NCI-H1092 treated with DMSO at 0.1 percent for 48 hours (cell line): ENCODE measurements at regions not wholly inside any gene's neighbourhood (a gene's known extent, or its start where the extent isn't known, plus 50 kb on each side); places are given as distances from the start of the nearest gene placed in this dataset.
"Not testable (repeated sequence)": the region's sequence is repeated elsewhere in the genome, so short reads cannot be mapped to it uniquely, and the experiment has no call there.

Experiments used
- DNase-seq: peaks from one replicate; lab custom pipeline; 2025; lab: John Stamatoyannopoulos, UW

DNA sequence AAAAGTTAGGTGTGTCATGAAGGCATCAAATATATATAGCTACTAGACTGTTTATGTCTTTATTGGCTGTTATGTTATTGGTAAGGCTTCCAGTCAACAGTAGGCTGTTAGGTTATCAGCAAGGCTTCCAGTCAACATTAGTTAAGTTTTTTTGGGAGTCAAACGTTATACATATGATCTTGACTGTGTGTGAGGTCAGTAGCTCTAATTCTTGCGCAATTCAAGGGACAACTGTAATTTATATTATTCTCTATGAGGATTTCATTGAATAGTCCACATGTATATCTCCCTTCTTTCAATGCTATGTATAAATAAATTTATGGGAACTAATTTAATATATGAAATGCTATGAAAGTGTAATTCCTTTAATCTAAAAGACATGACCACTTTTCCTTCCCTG is 757.5 kb upstream of the TMEFF2 start:
- DNase-seq, result no peak

DNA sequence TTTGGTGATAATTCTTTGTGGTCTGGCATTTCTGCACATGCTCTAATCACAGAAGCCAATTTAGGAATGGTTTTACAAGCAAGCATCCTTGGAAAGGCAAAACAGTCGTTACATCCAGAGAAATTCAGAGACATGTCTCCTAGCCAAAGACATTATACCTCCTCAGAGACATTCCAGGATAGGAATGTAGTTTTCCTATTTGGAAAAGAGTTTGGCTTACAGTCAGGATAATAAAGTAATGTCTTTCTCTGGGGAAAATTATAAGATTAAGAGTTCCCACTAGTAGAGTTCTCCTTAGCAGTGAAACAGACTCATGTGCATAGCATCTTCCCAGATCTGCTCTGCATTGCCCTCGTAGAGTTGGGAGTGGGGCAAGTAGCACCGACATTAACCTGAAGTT is 753.6 kb upstream of the TMEFF2 start:
- no peak for DNase-seq

DNA sequence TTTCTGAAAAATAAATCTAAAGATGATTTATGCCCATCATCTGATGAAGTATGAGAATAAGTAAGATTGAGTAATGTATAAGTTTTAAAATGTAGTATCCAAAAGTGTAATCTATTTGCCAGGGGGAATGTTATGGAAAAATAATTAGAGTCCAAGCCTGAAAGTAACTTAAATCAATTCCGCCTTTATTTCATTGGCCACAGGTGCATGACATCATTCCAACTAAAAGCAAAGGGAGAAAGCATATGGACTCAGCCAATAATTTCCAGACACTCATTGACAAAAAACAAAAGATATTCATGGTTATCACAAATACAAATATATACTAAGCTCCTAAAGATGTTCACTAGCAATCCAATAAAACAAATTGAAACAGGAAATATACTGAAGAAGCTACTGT is 752.6 kb upstream of the TMEFF2 start:
- no peak for DNase-seq

DNA sequence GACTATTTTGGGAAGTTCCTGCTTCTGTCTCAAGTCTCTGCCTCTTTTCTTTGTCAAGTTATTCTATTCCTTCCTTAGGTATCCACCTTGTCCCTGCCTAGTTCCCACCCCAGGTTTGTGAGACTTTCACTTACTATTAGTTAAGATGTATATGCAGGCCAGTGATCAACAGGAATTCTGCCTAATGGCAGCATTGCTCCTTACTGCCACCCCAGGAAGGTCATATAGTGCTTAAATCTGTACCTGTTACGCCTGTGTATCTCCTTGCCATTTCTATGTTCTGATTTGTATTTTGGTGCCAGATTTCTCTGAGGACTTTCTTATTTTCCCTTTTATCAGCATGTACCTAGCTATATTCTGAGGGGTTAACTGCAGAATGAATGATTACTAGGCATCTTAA is 746.0 kb upstream of the TMEFF2 start:
- DNase-seq, result no peak

DNA sequence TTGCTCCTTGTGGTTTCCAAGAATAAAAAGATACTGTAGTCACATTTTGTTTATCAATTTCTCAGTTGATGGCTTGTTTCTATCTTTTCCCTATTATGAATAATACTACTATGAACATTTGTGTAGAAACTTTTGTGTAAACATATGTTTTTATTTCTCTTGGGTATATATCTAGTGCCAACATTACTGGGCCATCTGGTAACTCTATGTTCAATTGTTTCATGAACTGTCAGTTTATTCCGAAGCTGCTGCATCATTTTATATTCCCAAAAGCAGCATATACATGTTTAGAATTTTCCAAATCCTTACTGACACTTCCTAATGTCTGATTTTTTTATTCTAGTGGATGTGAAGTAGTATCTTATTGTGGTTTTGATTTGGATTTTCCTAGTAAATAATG is 737.6 kb upstream of the TMEFF2 start:
- no peak for DNase-seq

DNA sequence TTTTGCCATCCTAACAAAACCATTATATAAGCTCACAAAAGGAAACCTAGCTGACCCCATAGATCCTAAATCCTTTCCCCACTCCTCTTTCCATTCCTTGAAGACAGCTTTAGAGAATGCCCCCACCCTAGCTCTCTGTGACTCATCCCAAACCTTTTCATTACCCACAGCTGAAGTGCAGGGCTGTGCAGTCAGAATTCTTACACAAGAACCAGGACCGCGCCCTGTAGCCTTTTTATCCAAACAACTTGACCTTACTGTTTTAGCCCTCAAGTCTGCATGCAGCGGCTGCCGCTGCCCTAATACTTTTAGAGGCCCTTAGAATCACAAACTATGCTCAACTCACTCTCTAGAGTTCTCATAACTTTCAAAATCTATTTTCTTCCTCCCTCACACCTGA is 726.9 kb upstream of the TMEFF2 start:
- not testable (repeated sequence) for DNase-seq

DNA sequence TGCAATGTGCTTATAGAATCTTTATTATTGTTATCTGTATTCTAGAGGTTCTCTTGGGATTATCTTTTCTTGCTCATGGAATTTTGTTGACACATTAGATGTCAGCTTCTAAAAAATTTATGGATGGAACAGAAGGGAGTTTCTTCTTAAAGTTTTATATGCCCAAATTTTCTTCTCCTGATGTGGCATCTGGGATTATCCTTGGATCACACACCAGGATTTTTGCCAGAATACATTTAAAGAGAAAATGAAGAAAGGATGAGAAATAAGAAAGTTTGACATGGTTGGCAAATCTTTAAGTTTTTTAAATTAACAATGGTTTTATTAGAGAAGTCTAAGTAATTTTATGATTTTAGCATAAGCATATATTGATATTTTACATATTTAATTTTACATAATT is 706.7 kb upstream of the TMEFF2 start:
- no peak for DNase-seq

DNA sequence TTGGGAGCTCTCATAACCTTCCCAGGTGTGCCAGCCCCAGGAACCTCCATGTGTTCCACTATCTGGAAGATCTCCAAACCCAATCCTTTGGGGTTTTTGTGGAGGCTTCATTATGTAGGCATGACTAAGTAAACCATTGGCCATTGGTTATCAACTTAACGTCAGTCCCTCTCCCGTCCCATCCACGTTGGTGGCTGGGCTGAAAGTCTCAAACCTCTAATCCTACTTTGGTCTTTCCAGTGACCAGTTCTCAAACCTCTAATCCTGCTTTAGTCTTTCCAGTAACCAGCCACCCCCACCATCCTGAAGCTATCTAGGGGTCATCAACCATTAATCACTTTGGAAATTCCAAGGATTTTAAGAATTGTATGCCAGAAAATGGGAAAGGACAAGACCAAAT is 704.7 kb upstream of the TMEFF2 start:
- DNase-seq, result no peak

DNA sequence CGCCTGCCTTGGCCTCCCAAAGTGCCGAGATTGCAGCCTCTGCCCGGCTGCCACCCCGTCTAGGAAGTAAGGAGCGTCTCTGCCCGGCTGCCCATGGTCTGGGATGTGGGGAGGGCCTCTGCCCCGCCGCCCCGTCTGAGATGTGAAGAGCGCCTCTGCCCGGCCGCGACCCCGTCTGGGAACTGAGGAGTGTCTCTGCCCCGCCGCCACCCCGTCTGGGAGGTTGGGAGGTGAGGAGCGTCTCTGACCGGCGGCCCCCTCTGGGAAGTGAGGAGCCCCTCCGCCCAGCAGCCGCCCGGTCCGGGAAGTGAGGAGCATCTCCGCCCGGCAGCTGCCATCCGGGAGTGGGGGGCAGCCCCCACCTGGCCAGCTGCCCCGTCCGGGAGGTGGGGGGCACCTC is 699.2 kb upstream of the TMEFF2 start:
- not testable (repeated sequence) for DNase-seq

DNA sequence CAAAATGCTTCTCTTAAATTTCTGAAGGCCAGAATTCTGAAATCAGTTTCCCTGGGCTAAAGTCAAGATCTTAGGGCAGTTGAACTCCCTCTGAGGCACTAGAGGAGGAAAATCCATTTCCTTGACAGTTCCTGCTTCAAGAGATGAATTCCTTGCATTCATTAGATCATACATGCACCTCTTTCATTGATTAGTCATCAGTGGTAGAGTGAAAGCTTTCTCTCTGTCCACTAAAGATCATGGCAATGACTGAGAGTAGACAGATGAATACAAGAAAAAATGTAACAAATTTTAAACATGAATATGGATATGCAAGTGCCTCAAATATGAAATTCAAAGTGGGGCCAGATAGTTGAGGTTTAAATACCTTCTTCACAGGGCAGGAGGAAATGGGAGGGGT is 693.4 kb upstream of the TMEFF2 start:
- no peak for DNase-seq

DNA sequence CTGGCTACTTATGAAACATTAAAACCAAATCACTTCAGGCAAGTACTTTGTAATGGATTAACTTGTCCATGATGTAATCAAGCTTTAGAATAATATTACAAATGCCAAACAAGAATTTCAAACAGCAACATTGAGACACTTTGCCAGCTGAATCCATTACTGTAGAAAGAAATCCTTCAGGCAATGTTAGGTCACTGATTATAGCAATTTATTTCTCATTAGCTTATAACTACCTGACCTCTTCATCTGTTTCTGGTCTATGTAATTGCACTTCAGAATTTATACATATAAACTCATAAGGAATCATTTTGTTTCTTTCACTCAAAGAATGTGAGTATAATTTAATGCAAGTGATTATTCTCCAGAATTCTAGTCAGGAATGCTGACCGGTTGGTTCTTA is 692.6 kb upstream of the TMEFF2 start:
- no peak for DNase-seq

DNA sequence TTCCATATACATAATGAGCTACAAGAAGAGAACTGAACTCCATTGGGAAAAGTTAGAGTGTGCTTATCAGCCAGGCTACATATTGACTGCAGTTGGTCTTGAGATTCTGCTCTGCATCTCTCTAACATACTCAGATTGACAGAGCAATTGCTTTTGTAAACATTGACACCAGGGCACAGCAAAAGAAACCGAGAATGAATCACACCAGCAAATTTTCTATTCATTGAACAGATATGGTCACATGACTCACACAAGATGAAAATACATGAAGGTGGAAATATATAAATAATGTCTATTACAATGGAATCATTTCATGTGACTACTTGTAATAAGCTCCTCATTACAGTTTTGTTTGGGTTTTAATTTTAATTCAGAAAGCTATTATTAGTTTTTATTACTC is 691.9 kb upstream of the TMEFF2 start:
- DNase-seq, result no peak

DNA sequence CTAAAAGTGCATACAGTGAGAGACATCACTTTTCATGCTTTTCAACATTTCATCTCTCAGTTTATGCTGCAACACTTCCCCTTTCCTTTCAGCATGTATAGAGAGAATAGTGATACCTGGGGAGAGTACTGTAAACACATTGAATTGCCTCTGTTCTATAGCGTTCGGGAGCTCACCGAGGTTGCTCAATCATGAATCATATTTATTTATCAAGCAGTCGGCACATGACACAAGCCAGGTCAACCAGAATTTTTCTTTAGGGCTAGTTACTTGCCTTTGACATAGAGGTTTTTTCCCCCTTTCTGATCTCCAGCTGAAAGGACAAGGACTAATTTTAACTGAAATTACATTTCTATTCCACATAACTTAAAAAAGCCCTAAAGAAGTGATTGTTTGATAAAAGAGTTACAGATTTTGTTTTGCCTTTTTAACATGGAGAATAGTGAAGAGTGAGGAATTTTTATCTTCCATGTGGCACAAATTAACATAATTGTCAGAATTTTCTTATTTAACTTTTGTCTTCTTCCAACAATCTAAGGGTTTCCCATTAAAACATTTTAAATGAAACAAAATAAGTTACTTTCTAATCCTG is 690.9 kb upstream of the TMEFF2 start:
- DNase-seq, result peak; percentile 1

DNA sequence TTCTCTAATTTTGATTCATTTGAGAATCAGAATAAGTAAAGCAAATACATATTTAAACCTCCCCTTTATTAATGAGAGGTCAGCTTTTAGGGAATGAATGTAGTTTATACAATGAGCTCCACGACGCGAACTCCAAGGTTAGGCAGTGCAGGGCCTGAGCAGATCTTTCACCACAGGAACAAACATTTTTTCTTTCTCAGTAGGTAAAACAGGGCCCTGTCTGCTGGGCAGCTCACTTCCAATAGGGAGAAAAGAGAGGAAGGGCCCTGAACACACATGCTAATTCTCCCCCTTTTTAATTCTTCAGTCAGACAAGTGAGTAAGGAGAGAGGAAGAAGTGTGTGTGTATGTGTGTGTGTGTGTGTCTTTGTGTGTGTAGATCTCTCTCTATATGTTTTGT is 682.4 kb upstream of the TMEFF2 start:
- DNase-seq, result no peak

DNA sequence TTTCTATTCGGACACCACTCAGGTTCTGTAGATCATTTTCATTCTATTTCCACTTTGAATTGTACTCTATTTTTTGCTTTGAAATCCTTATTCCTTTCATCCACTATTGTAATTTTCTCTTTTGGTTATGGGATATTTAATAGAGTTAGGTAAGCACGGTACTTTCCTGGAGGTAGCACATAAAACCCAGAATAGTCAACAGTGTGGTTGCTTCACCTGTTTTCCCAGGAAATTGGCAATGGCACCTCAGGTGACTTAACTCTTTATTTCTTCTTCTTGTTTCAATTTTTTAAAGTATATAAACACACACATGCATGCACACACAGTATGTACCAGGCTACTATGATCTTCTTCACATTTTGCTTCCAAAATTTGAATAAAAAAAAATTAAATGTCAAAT is 682.0 kb upstream of the TMEFF2 start:
- no peak for DNase-seq

DNA sequence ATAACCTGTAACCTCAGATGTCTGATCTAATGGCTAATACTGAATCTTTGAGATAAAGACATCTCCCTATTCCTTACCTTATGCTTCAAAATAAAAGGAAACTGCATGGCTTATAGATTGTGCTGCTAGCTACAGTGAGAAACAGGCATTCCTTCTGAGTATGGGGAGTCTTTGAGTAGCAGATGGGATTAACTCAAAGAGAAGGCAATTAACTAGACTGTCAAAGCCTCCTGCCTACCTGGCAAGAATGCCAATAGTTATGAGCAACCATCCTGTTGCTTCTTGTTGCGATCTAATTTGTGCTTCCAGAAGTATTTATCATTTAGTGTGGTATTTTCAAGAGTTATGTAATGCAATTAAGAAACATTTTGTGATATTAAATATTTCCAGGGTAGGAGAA is 660.0 kb upstream of the TMEFF2 start:
- no peak for DNase-seq

DNA sequence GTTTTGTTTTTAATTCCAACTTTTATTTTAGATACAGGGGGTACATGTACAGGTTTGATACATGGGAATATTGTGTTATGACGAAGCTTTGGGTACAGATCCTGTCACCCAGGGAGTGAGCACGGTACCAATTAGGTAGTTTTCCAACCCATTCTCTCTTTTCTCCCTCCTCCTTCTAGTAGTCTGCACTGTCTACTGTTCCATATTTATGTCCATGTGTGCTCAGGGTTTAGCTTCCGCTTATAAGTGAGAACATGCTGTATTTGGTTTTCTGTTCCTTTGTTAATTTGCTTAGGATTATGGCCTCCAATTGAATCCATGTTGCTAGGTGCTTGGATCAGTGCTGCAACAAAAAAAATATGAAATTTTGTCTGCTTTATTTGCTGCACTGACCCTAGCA is 659.3 kb upstream of the TMEFF2 start:
- DNase-seq, result no peak

DNA sequence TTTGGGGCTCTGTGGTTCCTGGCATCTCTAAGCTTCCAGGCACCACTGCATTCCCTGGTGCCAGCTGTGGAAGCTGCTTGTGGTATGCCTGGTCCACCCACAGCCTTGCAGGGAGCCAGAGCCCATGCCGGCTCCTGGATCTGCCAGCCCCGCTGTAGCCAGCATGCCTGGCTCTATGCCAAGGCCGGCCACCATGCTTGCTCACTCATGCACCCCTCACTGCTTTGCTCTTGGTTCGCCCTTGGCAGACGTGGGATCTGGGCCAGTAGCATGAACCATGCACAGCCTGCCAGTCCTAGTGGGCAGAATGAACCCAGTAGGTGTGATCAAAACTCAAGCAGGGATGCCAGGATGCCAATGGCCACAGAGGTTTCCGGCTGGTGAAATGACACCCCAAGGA is 634.2 kb upstream of the TMEFF2 start:
- no peak for DNase-seq

DNA sequence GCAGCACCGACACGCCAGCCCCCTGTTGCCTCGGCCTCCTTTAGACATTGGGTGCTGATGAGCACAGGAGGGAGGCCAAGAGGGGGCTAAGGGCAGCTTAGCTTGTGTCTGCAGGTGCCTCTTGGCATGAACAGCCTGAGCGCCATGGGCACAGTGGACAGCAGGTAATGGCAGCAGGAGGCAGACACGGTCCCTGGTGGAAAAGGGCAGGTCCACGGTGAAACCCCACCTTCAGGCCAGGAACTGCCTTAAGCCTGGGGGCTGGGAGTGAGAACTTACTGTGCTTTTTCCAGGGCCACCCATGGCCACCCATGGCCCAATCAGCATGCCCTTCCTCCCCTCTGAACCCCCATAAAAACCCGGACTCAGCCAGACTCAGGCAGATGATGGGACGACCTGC is 633.4 kb upstream of the TMEFF2 start:
- no peak for DNase-seq

DNA sequence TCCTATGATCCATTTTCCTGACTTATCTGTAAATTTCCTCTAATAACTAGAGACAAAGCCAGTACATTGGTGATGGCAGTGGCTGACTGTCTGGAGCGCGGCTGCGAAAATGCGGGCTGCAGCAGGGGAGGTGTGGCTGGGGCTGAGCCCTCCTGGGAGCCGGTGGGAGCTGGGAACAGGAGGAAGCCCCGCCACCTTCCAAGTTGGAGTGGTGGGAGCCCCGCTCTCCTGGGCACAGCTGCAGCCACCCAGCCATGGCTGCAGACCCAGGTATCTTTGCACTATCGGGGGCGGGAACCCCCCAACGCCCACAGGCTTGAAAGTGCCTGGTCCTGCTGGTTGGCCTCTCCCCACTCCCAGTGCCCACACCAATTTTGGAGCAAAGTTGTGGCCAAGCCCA is 633.0 kb upstream of the TMEFF2 start:
- no peak for DNase-seq

DNA sequence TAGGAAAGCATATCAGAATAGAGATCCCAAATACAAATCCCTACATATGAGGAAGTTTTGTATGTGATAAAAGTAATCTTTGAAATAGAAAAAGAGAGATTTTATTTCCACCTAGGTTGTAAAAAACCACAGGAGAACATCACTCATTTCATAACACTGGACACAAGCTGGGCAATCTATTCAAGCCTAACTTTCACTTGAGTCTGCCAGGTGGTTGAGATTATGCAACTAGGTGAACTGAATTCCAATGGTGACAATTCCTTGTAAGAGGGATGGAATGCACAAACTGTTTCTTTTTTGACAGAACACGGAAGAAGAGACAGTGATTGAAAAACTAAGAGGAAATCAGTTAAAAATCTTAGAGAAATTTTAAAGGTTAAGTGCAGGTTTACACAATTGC is 619.6 kb upstream of the TMEFF2 start:
- no peak for DNase-seq

DNA sequence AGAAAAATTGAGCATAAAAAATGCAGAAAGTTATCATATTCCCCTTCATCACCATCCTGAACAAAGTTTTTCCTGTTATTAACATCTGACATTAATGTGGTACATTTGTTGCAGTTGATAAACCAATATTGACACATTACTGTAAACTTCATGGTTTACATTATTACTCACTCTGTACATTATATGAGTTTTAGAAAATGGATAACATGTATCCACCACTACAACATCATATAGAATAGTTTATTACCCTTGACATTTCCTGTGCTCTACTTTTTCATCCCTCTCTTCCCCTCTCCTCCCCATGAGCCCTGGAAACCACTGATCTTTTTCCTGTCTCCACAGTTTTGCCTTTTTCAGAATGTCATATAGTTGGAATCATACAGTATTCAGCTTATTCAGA is 618.6 kb upstream of the TMEFF2 start:
- DNase-seq, result no peak

DNA sequence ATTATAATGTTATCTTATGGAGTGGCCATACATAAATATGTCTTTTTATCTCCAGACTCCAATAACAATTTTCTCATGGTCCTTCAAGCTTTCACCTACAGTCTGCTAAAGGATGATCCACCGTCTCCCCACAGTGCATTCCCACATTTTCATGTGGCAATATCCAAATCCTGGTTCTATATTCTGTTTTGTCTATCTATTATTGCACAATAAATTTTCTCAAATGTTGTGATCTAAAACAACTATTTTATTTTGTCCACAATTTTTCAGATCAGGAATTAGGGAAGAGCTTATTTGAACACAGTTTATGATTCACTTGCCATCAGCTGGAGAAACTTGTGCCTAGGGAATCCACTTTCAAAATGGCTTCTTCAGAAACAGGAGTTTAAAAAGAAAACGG is 614.4 kb upstream of the TMEFF2 start:
- DNase-seq, result no peak

DNA sequence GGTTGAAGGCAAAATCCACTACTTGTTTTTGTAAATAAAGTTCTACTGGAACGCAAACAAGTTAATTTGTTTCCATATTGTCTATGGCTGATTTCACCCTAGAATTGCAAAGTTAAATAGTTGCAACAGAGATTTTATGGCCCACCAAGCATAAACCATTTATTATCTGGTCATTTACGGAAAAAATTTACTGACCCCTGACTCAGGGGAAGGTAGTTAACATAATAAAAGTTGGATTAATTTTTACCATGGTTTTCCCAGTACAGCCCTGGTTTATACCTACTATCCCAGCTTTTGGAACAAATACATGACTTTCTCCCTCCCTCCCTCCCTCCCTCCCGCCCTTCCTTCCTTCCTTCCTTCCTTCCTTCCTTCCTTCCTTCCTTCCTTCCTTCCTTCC is 588.9 kb upstream of the TMEFF2 start:
- DNase-seq, result no peak
